ENCODE measurements at regions not wholly inside any gene's neighbourhood (a gene's known extent, or its start where the extent isn't known, plus 50 kb on each side); places are given as distances from the start of the nearest gene placed in this dataset.
A peak's percentile ranks its signal among the peaks of the same experiment; 100 is the strongest.

GRCh38 chr4:184286358-184286757, 68.7 kb upstream of the ENPP6 start:
- Histone ChIP-seq H4K20me1 (ENCODE audit: control insufficient read depth, insufficient read depth) (no peaks in the 10 kb centered on the region), H3K9ac (ENCODE audit: control insufficient read depth, insufficient read depth, low read length) (no peak overlapping the region), H3K4me2 (ENCODE audit: control insufficient read depth, insufficient read depth) (peak overlapping the region; percentile 62), H3K79me2 (ENCODE audit: control insufficient read depth, insufficient read depth, low read length) (peaks cover 32% of the 10 kb centered on the region), H3K27ac (ENCODE audit: control insufficient read depth, insufficient read depth) (peak overlapping the region; percentile 99), H3K4me3 (no peak overlapping the region; the same call in 1 of the 2 replicates), H3K36me3 (ENCODE audit: control insufficient read depth in 2 of 2, insufficient read depth in 2 of 2, low read length in 1 of 2) (no peaks in the 10 kb centered on the region), H3K27me3 (replicated peaks in 1 of 2; ENCODE audit: control insufficient read depth in 2 of 2, insufficient read depth in 2 of 2, low read length in 1 of 2) (no peaks in the 10 kb centered on the region), H3K9me3 (replicated peaks; ENCODE audit: control insufficient read depth, insufficient read depth, low read length) (no peaks in the 10 kb centered on the region; the same call in 2 of the 3 replicates), H3K4me1 (ENCODE audit: control insufficient read depth, insufficient read depth, low read length) (peaks cover 70% of the 10 kb centered on the region), H2AFZ (ENCODE audit: control insufficient read depth, low read depth, low read length) (no peak overlapping the region)
- POLR2A ChIA-PET = interaction anchor here (3.3 to 7.5 kb wide), 2 partner anchors 28 to 42 kb away, joined by 18 to 149 read pairs; no protein-coding TSS in a partner anchor
- RAD21 ChIA-PET (ENCODE audit: unreplicated experiment) = interaction anchor here (2.8 to 7.3 kb wide), 4 partner anchors 20 to 62 kb away, joined by 29 to 193 read pairs (median 62); no protein-coding TSS in a partner anchor
- SMC1A ChIA-PET (ENCODE audit: uncharacterized antibody, unreplicated experiment) = interaction anchor here (2.0 to 8.5 kb wide), 4 partner anchors 12 to 228 kb away, joined by 8 to 428 read pairs (median 108); no protein-coding TSS in a partner anchor
- in situ Hi-C loops (cut with MboI) = loop anchor here (10.0 kb wide), 1 partner anchor 448 kb away; the partner anchor contains the start of gene CENPU
- TF ChIP-seq IRF3 (IDR thresholded peaks at IDR 0.05) (no peak), SIN3A (IDR thresholded peaks at IDR 0.05; ENCODE audit: low read depth, low read length) (no peak), RUNX3 (IDR thresholded peaks at IDR 0.05; ENCODE audit: low read length) (no peak), IKZF2 (IDR thresholded peaks at IDR 0.05) (no peak), NR2C2 (IDR thresholded peaks at IDR 0.05; ENCODE audit: borderline replicate concordance, control insufficient read depth, insufficient read length, low read depth) (no peak)
- 88% methylated on average over 4 of the region's 4 CpGs for WGBS (ENCODE audit: insufficient coverage, insufficient replicate concordance, low lambda C conversion rate, missing lambda C conversion rate)
- DNase-seq (ENCODE audit: low read depth, low spot score) (no peak), ATAC-seq (no peak), FAIRE-seq (no peak)
- no TSS peak for BruUV-seq (replicated peaks)
- intact Hi-C loops (cut with micrococcal nuclease; ENCODE audit: unreplicated experiment) = loop anchor here (10.0 kb wide), 2 partner anchors 528 to 568 kb away; no protein-coding TSS in a partner anchor
- CTCF ChIA-PET = interaction anchor here (2.6 to 15.5 kb wide), 3 partner anchors 18 to 60 kb away, joined by 28 to 348 read pairs (median 40); no protein-coding TSS in a partner anchor
